Activated CD8-positive, alpha-beta T cell treated with anti-CD3 and anti-CD28 coated beads for 36 hours (primary cell): ENCODE measurements at regions not wholly inside any gene's neighbourhood (a gene's known extent, or its start where the extent isn't known, plus 50 kb on each side); places are given as distances from the start of the nearest gene placed in this dataset.
"Not testable (repeated sequence)": the region's sequence is repeated elsewhere in the genome, so short reads cannot be mapped to it uniquely, and the experiment has no call there.

Experiments used
- ATAC-seq: fragments of 200-7000 bp; cut with Tn5 transposase; one replicate; pipeline ENCODE4 v1.10.0; 2021; ENCODE audit warnings: mild to moderate bottlenecking, moderate library complexity
- CTCF ChIA-PET: fragments of 350-600 bp; sonication (Branson Sonifier 250); formaldehyde crosslinking; loops from one replicate; lab custom pipeline; 2021; ENCODE audit warnings: antibody characterized with exemption; lab: Charles Lee
- POLR2A ChIA-PET: fragments of 350-600 bp; sonication (Branson Sonifier 250); formaldehyde crosslinking; loops from one replicate; lab custom pipeline; 2021; ENCODE audit warnings: antibody characterized with exemption; lab: Charles Lee
- DNase-seq: peaks from one replicate; pipeline ENCODE4 v3.0.0-alpha.2; 2020
- H3K27ac Mint-ChIP-seq: one replicate; pipeline ENCODE4 v1.8.0; 2021; ENCODE audit warnings: mild to moderate bottlenecking, mixed read lengths
- H3K27me3 Mint-ChIP-seq: one replicate; pipeline ENCODE4 v1.8.0; 2021; ENCODE audit warnings: mixed read lengths
- H3K36me3 Mint-ChIP-seq: one replicate; pipeline ENCODE4 v1.8.0; 2021; ENCODE audit warnings: low read depth, mixed read lengths
- H3K4me1 Mint-ChIP-seq: one replicate; pipeline ENCODE4 v1.8.0; 2021; ENCODE audit warnings: low read depth, mixed read lengths
- H3K4me3 Mint-ChIP-seq: one replicate; pipeline ENCODE4 v1.8.0; 2021; ENCODE audit warnings: mild to moderate bottlenecking, moderate library complexity, mixed read lengths
- H3K9me3 Mint-ChIP-seq: one replicate; pipeline ENCODE4 v1.8.0; 2021; ENCODE audit warnings: mixed read lengths
- intact Hi-C: fragments of 100-400 bp; cut with micrococcal nuclease; formaldehyde crosslinking; loops from one replicate; pipeline ENCODE4 v1.10.0; 2022
- TF ChIP-seq, protein P1 (sequence below): fragments of 200-600 bp; IDR thresholded peaks from one replicate; pipeline ENCODE4 v1.8.0; 2022; ENCODE audit warnings: antibody characterized with exemption, mild to moderate bottlenecking

DNA sequence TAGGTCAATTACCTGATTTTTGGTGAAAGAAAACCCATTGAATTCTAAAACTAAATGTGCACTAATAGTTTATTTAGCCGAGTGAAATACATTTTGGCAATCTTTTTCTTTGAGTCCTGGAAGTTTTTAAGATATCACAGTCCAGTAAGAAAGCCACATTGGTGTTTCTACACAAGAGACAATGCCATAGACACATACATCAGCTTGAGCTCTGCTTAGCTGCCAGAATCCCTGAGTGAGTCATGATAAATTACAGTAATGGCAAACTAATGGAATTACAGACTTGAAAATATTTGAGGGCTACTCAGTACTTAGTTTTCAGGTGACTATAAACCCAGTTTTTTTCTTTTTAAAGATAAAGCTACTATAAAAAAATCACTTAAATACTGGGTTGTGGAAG lies 155.4 kb downstream of the OR4C45 start:
- DNase-seq (no peak), ATAC-seq (no peak)
- H3K4me1 Mint-ChIP-seq: no peaks in the 10 kb centered on the region
- H3K27ac Mint-ChIP-seq: no peak overlapping the region
- H3K9me3 Mint-ChIP-seq: peaks cover 7% of the 10 kb centered on the region
- ChIA-PET POLR2A (no interaction called here), CTCF (no interaction called here)
- TF ChIP-seq, protein P1, sequence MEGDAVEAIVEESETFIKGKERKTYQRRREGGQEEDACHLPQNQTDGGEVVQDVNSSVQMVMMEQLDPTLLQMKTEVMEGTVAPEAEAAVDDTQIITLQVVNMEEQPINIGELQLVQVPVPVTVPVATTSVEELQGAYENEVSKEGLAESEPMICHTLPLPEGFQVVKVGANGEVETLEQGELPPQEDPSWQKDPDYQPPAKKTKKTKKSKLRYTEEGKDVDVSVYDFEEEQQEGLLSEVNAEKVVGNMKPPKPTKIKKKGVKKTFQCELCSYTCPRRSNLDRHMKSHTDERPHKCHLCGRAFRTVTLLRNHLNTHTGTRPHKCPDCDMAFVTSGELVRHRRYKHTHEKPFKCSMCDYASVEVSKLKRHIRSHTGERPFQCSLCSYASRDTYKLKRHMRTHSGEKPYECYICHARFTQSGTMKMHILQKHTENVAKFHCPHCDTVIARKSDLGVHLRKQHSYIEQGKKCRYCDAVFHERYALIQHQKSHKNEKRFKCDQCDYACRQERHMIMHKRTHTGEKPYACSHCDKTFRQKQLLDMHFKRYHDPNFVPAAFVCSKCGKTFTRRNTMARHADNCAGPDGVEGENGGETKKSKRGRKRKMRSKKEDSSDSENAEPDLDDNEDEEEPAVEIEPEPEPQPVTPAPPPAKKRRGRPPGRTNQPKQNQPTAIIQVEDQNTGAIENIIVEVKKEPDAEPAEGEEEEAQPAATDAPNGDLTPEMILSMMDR: no peak
- no peaks in the 10 kb centered on the region for H3K36me3 Mint-ChIP-seq
- H3K27me3 Mint-ChIP-seq: no peaks in the 10 kb centered on the region
- H3K4me3 Mint-ChIP-seq: no peak overlapping the region
- intact Hi-C loops: no loop called here

DNA sequence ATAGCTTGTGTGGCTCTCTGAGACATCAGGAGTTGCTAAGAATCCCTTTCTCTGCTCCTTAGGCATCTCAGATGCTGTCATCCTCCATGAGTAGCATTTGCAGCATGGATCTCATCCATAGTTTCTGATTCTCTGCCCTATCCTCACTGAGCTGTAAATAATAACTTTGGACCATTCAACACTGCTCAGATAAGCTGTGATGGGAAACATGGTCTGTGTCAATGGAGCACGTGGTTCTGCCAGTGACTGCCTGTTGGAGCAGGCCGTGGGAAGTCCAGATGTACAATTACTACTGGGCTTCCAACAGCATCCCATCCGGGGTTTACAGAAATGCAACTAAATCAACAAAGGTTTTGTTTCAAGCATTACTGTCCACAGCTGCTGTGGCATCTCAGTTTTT lies 160.1 kb downstream of the OR4C45 start:
- POLR2A ChIA-PET: no interaction called here
- ATAC-seq: no peak

DNA sequence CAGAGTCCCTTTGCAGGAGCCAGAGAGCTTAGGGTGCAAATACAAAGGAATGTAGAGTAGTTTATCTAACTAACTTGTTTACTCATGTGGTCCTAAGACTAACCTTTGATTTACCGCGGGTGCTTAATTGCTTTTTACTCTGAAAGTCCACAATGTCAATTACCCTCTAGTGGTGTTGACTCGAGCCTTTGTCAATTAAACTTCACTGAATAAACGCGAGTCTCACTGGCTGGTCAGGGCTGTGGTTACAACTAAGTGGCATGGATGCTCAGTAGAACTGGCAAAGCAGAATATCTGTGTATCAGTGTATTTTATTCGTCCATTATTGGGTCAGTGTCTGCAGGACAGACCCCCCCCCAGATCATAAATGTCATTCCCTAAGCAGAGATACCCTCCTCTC lies 181.7 kb downstream of the OR4C45 start:
- POLR2A ChIA-PET: no interaction called here

More for the DNA sequence above, 160.1 kb downstream of the OR4C45 start:
- no peak overlapping the region for H3K27ac Mint-ChIP-seq
- H3K36me3 Mint-ChIP-seq: no peaks in the 10 kb centered on the region
- H3K4me1 Mint-ChIP-seq: no peaks in the 10 kb centered on the region
- DNase-seq: no peak
- CTCF ChIA-PET: no interaction called here
- intact Hi-C loops: no loop called here
- no peak overlapping the region for H3K4me3 Mint-ChIP-seq
- peaks cover 12% of the 10 kb centered on the region for H3K9me3 Mint-ChIP-seq
- H3K27me3 Mint-ChIP-seq: no peaks in the 10 kb centered on the region
- TF ChIP-seq, protein P1: no peak

DNA sequence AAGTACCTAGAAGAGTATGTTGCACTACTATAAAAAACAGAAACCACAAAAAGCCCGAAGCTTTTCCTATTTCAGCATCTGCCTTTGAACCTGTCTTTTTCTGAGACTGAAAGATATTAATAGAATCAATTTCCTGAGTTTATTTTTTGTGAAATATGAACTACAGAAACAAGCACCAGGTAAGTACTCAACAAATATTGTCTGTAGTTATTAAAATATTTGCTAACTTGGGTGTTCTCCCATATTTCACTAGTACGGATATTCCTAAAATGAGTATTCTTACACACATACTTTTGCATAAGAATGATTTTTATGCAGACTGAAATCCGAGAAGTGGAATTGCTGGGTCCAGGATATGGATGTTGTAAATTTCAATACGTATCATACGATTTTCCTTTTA lies 188.0 kb downstream of the OR4C45 start:
- CTCF ChIA-PET: no interaction called here
- Mint-ChIP-seq H3K27ac (no peak overlapping the region), H3K9me3 (peaks cover 16% of the 10 kb centered on the region), H3K4me1 (no peaks in the 10 kb centered on the region), H3K4me3 (no peak overlapping the region), H3K36me3 (no peaks in the 10 kb centered on the region), H3K27me3 (no peaks in the 10 kb centered on the region)
- intact Hi-C loops: no loop called here
- DNase-seq: no peak
- TF ChIP-seq, protein P1: no peak
- no peak for ATAC-seq
- POLR2A ChIA-PET: no interaction called here

More for the DNA sequence above, 181.7 kb downstream of the OR4C45 start:
- H3K27ac Mint-ChIP-seq: no peak overlapping the region
- H3K4me3 Mint-ChIP-seq: no peak overlapping the region
- intact Hi-C loops: no loop called here
- no peaks in the 10 kb centered on the region for H3K4me1 Mint-ChIP-seq
- CTCF ChIA-PET: no interaction called here
- H3K36me3 Mint-ChIP-seq: no peaks in the 10 kb centered on the region
- TF ChIP-seq, protein P1: no peak
- no peak for DNase-seq
- no peaks in the 10 kb centered on the region for H3K27me3 Mint-ChIP-seq
- no peak for ATAC-seq
- peaks cover 27% of the 10 kb centered on the region for H3K9me3 Mint-ChIP-seq

DNA sequence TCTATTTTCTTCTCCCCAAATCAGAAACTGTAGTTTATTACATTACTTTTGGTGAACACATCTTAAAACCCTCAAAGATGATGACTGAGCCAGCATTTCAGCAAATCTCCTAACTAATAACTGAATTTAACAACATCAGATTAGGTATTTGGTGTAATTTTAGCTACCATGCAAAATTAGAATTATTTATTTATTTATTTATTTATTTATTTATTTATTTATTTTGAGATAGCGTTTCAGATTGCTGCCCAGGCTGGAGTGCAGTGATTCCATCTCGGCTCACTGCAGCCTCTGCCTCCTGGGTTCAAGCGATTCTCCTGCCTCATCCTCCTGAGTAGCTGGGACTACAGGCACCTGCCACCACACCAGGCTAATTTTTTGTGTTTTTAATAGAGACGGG lies 205.7 kb downstream of the OR4C45 start:
- peaks cover 12% of the 10 kb centered on the region for H3K9me3 Mint-ChIP-seq
- ATAC-seq, H3K27me3 Mint-ChIP-seq, CTCF ChIA-PET, DNase-seq, H3K27ac Mint-ChIP-seq, POLR2A ChIA-PET, H3K4me3 Mint-ChIP-seq, intact Hi-C loops, H3K36me3 Mint-ChIP-seq, H3K4me1 Mint-ChIP-seq: not testable (repeated sequence)

DNA sequence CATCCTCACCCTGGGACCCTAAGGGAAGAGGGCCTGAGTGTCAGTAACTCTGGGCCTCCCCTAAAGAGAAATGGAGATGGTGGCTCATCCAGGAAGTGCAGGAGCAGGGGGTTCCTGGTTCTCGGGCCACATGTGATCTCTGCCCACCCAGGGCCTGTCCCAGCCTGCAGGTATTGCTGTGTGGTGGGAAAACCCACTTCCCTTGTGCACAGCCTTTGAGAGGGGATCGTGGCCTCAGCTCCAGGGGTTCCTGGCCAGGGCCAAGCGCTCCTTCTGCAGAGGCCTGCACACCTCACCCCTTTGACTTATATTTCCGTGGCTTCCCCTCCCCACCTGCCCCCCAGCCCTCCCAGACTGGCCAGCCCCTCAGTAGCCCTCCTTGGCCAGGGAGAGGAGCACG lies 213.5 kb downstream of the OR4C45 start:
- intact Hi-C loops: no loop called here
- H3K27me3 Mint-ChIP-seq: no peaks in the 10 kb centered on the region

More for the DNA sequence above, 213.5 kb downstream of the OR4C45 start:
- Mint-ChIP-seq H3K9me3 (peaks cover 7% of the 10 kb centered on the region), H3K4me1 (no peaks in the 10 kb centered on the region), H3K27ac (no peak overlapping the region), H3K36me3 (no peaks in the 10 kb centered on the region), H3K4me3 (no peak overlapping the region)
- ATAC-seq (no peak), DNase-seq (no peak)
- ChIA-PET CTCF (no interaction called here), POLR2A (no interaction called here)
- TF ChIP-seq, protein P1: no peak
